B cell (primary cell): ENCODE measurements at regions not wholly inside any gene's neighbourhood (a gene's known extent, or its start where the extent isn't known, plus 50 kb on each side); places are given as distances from the start of the nearest gene placed in this dataset.

Experiments used
- ATAC-seq: fragments of 200-7000 bp; cut with Tn5 transposase; one replicate; pipeline ENCODE4 v1.10.0; 2021; ENCODE audit warnings: low read depth, mild to moderate bottlenecking, moderate number of reproducible peaks, moderate library complexity
- CTCF ChIA-PET: fragments of 350-600 bp; sonication (Branson Sonifier 250); formaldehyde crosslinking; loops from one replicate; lab custom pipeline; 2021; ENCODE audit warnings: antibody characterized with exemption, inconsistent platforms; lab: Charles Lee
- POLR2A ChIA-PET: fragments of 350-600 bp; sonication (Branson Sonifier 250); formaldehyde crosslinking; loops from one replicate; lab custom pipeline; 2021; ENCODE audit warnings: antibody characterized with exemption; lab: Charles Lee
- DNase-seq: peaks from one replicate; pipeline ENCODE4 v3.0.0; 2013
- H2AFZ ChIP-seq: 2 replicates; pipeline ENCODE4 v1.6.1; 2012; ENCODE audit warnings: mild to moderate bottlenecking, low read depth, low read length; ENCODE audit not compliant: insufficient read depth, poor library complexity, severe bottlenecking
- H3K27ac ChIP-seq, 2 donors: 1 replicate in 1 of 2; 2 replicates in 1 of 2; pipeline ENCODE4 v1.5.1; 2012 to 2013; ENCODE audit warnings: low read length in 2 of 2, mild to moderate bottlenecking in 2 of 2, moderate library complexity in 1 of 2
- H3K27me3 ChIP-seq, 4 experiments: fragments of 200-600 bp in 1 of 4; sonication (generic) in 1 of 4; replicated peaks in 1 of 4; 1 replicate in 2 of 4; 2 replicates in 2 of 4; pipeline versions ENCODE4 v1.6.1 to v1.7.0; 2013 to 2016; ENCODE audit warnings: low read length in 3 of 4, mild to moderate bottlenecking in 2 of 4, mixed read lengths in 1 of 4, moderate library complexity in 1 of 4; ENCODE audit not compliant: insufficient read depth in 4 of 4, control insufficient read depth in 3 of 4; ENCODE audit errors: control extremely low read depth in 1 of 4
- H3K36me3 ChIP-seq, 2 experiments: replicated peaks in 1 of 2; 1 replicate in 1 of 2; 2 replicates in 1 of 2; pipeline versions ENCODE4 v1.6.1 to v1.7.1; 2013; ENCODE audit warnings: low read length in 1 of 2; ENCODE audit not compliant: insufficient read depth in 2 of 2, control insufficient read depth in 1 of 2; ENCODE audit errors: control extremely low read depth in 1 of 2, extremely low read depth in 1 of 2
- H3K4me1 ChIP-seq, 2 donors: fragments of 200-600 bp in 1 of 2; sonication (generic) in 1 of 2; 1 replicate in 1 of 2; 2 replicates in 1 of 2; pipeline versions ENCODE4 v1.5.1 to v1.6.1; 2013 to 2017; ENCODE audit warnings: low read length in 2 of 2; ENCODE audit not compliant: control insufficient read depth in 2 of 2, insufficient read depth in 2 of 2
- H3K4me2 ChIP-seq: replicated peaks from 2 replicates; pipeline ENCODE3; 2012; ENCODE audit warnings: mild to moderate bottlenecking, low read depth, low read length; ENCODE audit not compliant: poor library complexity, severe bottlenecking
- H3K4me3 ChIP-seq, 5 experiments: fragments of 200-600 bp in 1 of 5; sonication (generic) in 1 of 5; 1 replicate in 3 of 5; 2 replicates in 2 of 5; pipeline versions ENCODE4 v1.5.1 to v1.7.0; 2011 to 2016; ENCODE audit warnings: low read length in 4 of 5, mild to moderate bottlenecking in 4 of 5, low read depth in 2 of 5, control low read depth in 1 of 5, moderate library complexity in 1 of 5; ENCODE audit not compliant: insufficient read depth in 1 of 5; ENCODE audit errors: control extremely low read depth in 1 of 5, extremely low read depth in 1 of 5
- H3K79me2 ChIP-seq: fragments of 200-600 bp; sonication (generic); one replicate; pipeline ENCODE4 v1.6.0; 2016; ENCODE audit warnings: low read length; ENCODE audit not compliant: control insufficient read depth, insufficient read depth
- H3K9ac ChIP-seq: fragments of 200-600 bp; sonication (generic); 2 replicates; pipeline ENCODE4 v1.6.1; 2017; ENCODE audit warnings: mild to moderate bottlenecking, low read length, moderate library complexity
- H3K9me3 ChIP-seq, 3 donors: one replicate each; pipeline versions ENCODE4 v1.6.1 to v1.7.1; 2013; ENCODE audit warnings: low read length in 2 of 3; ENCODE audit not compliant: control insufficient read depth in 2 of 3, insufficient read depth in 1 of 3; ENCODE audit errors: control extremely low read depth in 1 of 3
- H4K20me1 ChIP-seq: 2 replicates; pipeline ENCODE4 v1.6.0; 2012; ENCODE audit warnings: mild to moderate bottlenecking, low read length; ENCODE audit not compliant: insufficient read depth, control insufficient read depth, poor library complexity, severe bottlenecking
- H3K27ac Mint-ChIP-seq: one replicate; pipeline ENCODE4 v1.8.0; 2021; ENCODE audit warnings: mixed read lengths
- H3K27me3 Mint-ChIP-seq: one replicate; pipeline ENCODE4 v1.8.0; 2021; ENCODE audit warnings: mixed read lengths
- H3K4me1 Mint-ChIP-seq: one replicate; pipeline ENCODE4 v1.8.0; 2021; ENCODE audit warnings: mixed read lengths
- H3K4me3 Mint-ChIP-seq: one replicate; pipeline ENCODE4 v1.8.0; 2021; ENCODE audit warnings: mixed read lengths
- H3K9me3 Mint-ChIP-seq: one replicate; pipeline ENCODE4 v1.8.0; 2022; ENCODE audit warnings: mixed read lengths; ENCODE audit not compliant: insufficient read depth
- CTCF ChIP-seq: fragments of 200-600 bp; IDR thresholded peaks from one replicate; pipeline ENCODE4 v1.8.0; 2022; ENCODE audit warnings: antibody characterized with exemption, mild to moderate bottlenecking
- EZH2 ChIP-seq: IDR thresholded peaks from 2 replicates; pipeline ENCODE4 v1.6.1; 2012; ENCODE audit warnings: borderline replicate concordance, low read depth, mild to moderate bottlenecking, moderate library complexity, low read length; ENCODE audit not compliant: insufficient read depth, poor library complexity, severe bottlenecking
- WGBS: methylation state at CpG from one replicate; pipeline ENCODE4 v1.1.5; 2013; ENCODE audit warnings: missing lambda C conversion rate; ENCODE audit not compliant: insufficient coverage; 5-methylcytosine and 5-hydroxymethylcytosine counted together
- intact Hi-C: fragments of 100-400 bp; cut with micrococcal nuclease; formaldehyde crosslinking; loops from one replicate; pipeline ENCODE4 v1.10.0; 2022

GRCh38 chr2:150228936-150229335 lies 258.5 kb downstream of the RND3 start:
- ATAC-seq (no peak), DNase-seq (no peak)
- Histone ChIP-seq H3K36me3 (no peaks in the 10 kb centered on the region), H4K20me1 (no peaks in the 10 kb centered on the region), H3K4me3 (no peak overlapping the region), H3K27ac (no peak overlapping the region), H3K27me3 (no peaks in the 10 kb centered on the region), H3K4me2 (no peak overlapping the region), H2AFZ (no peak overlapping the region), H3K9me3 (no peaks in the 10 kb centered on the region), H3K79me2 (no peaks in the 10 kb centered on the region), H3K4me1 (no peaks in the 10 kb centered on the region), H3K9ac (no peak overlapping the region)
- CTCF ChIA-PET, result no interaction called here
- Mint-ChIP-seq H3K4me3 (no peak overlapping the region), H3K27me3 (no peaks in the 10 kb centered on the region), H3K4me1 (no peaks in the 10 kb centered on the region), H3K9me3 (no peaks in the 10 kb centered on the region), H3K27ac (no peak overlapping the region)
- WGBS, result no CpG with 5 or more reads among the region's 1 CpG
- intact Hi-C loops, result no loop called here
- no peak for TF ChIP-seq CTCF
- no peak for TF ChIP-seq EZH2
- POLR2A ChIA-PET, result no interaction called here

DNA sequence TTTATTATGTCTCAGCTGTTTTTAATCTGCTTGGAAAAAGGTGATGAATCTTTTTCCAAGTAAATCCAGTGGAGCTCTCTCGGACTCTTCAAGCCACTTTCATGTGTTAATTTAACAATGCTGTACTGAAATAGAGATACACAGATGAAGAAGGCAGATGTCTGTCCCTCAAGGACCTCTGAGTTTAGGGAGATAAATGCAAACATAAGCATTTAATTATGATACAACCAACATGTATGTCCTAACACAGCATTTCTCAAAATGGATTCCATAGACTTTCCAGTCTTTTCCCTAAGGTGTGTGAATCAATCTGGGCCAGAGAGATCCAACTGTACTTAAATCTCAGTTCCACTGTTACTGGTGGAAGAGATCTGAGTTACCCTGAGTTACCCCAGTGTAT lies 262.4 kb downstream of the RND3 start:
- WGBS, result no CpG with 5 or more reads among the region's 1 CpG
- H4K20me1 ChIP-seq, result no peaks in the 10 kb centered on the region
- no peak for TF ChIP-seq CTCF
- TF ChIP-seq EZH2, result no peak
- H2AFZ ChIP-seq, result no peak overlapping the region
- no peaks in the 10 kb centered on the region for H3K27me3 ChIP-seq
- H3K4me1 ChIP-seq, result no peaks in the 10 kb centered on the region
- no peaks in the 10 kb centered on the region for H3K9me3 ChIP-seq
- H3K27me3 Mint-ChIP-seq, result no peaks in the 10 kb centered on the region
- H3K4me3 ChIP-seq, result no peak overlapping the region
- intact Hi-C loops, result no loop called here
- ChIA-PET CTCF (no interaction called here), POLR2A (no interaction called here)
- no peak for ATAC-seq
- H3K79me2 ChIP-seq, result no peaks in the 10 kb centered on the region
- H3K9me3 Mint-ChIP-seq, result no peaks in the 10 kb centered on the region
- H3K4me3 Mint-ChIP-seq, result no peak overlapping the region
- no peak overlapping the region for H3K27ac Mint-ChIP-seq
- DNase-seq, result no peak
- H3K9ac ChIP-seq, result no peak overlapping the region
- no peaks in the 10 kb centered on the region for H3K36me3 ChIP-seq
- no peak overlapping the region for H3K4me2 ChIP-seq
- no peak overlapping the region for H3K27ac ChIP-seq
- H3K4me1 Mint-ChIP-seq, result no peaks in the 10 kb centered on the region
